HCT116 (cell line): ENCODE measurements at regions not wholly inside any gene's neighbourhood (a gene's known extent, or its start where the extent isn't known, plus 50 kb on each side); places are given as distances from the start of the nearest gene placed in this dataset.

ENCODE experiments used
- CEBPB ChIP-seq: IDR thresholded peaks from 2 replicates; pipeline ENCODE4 v1.6.1; 2012; ENCODE audit warnings: low read depth
- EZH2phosphoT487 ChIP-seq: fragments of 200-600 bp; IDR thresholded peaks from 2 replicates; pipeline ENCODE4 v1.6.1; 2018; ENCODE audit warnings: antibody characterized with exemption, borderline replicate concordance
- POLR2A ChIP-seq: IDR thresholded peaks from 2 replicates; pipeline ENCODE4 v1.7.0; 2011; ENCODE audit warnings: borderline replicate concordance; ENCODE audit not compliant: insufficient read depth, insufficient read length; ENCODE audit errors: extremely low read depth
- POLR2AphosphoS5 ChIP-seq: IDR thresholded peaks from 2 replicates; pipeline ENCODE4 v1.6.1; 2011; ENCODE audit warnings: mild to moderate bottlenecking, low read depth, low read length, moderate library complexity
- RAD21 ChIP-seq: IDR thresholded peaks from 2 replicates; pipeline ENCODE4 v1.6.1; 2012; ENCODE audit warnings: low read depth, mild to moderate bottlenecking
- SP1 ChIP-seq: IDR thresholded peaks from 2 replicates; pipeline ENCODE4 v1.6.1; 2012; ENCODE audit warnings: low read depth
- SRF ChIP-seq: IDR thresholded peaks from 2 replicates; pipeline ENCODE4 v1.6.1; 2012; ENCODE audit warnings: low read depth
- TF ChIP-seq, protein P1 (sequence below): IDR thresholded peaks from 2 replicates; pipeline ENCODE4 v1.6.1; 2012
- TF ChIP-seq, protein P2 (sequence below), 3 experiments: fragments of 200-600 bp in 1 of 3; sonication (generic) in 1 of 3; IDR thresholded peaks in 2 of 3; conservative IDR thresholded peaks in 1 of 3; 2 replicates each; pipeline ENCODE4 v1.5.1; 2012 to 2017; ENCODE audit warnings: low read depth in 2 of 3, low read length in 2 of 3, antibody characterized with exemption in 1 of 3, borderline replicate concordance in 1 of 3, control low read depth in 1 of 3, mild to moderate bottlenecking in 1 of 3, mixed read lengths in 1 of 3, mixed run types in 1 of 3, moderate library complexity in 1 of 3; ENCODE audit not compliant: insufficient read depth in 1 of 3

DNA sequence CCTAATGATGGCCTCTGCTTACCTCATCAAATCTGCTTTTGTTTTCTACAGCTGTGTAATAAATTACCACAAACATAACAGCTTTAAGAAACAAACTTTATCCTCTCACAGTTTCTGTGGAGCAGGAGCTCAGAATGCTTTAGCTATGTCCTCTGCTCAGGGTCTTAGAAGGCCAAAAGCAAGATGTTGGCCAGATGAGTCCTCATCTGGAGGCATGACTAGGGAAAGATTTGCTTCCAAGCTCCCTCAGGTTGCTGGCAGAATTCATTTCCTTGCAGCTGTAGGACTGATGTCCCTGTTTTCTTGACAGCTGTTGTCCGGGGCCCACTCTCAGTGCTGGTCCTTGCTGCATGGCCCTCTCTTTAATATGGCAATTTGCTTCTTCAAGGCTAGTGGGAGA, 116.7 kb upstream of the PDE5A start:
- TF ChIP-seq, protein P1, sequence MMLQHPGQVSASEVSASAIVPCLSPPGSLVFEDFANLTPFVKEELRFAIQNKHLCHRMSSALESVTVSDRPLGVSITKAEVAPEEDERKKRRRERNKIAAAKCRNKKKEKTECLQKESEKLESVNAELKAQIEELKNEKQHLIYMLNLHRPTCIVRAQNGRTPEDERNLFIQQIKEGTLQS, result no peak
- TF ChIP-seq POLR2AphosphoS5 (no peak), SRF (no peak), POLR2A (no peak), RAD21 (no peak), CEBPB (no peak), SP1 (no peak), EZH2phosphoT487 (no peak)
- TF ChIP-seq, protein P2, sequence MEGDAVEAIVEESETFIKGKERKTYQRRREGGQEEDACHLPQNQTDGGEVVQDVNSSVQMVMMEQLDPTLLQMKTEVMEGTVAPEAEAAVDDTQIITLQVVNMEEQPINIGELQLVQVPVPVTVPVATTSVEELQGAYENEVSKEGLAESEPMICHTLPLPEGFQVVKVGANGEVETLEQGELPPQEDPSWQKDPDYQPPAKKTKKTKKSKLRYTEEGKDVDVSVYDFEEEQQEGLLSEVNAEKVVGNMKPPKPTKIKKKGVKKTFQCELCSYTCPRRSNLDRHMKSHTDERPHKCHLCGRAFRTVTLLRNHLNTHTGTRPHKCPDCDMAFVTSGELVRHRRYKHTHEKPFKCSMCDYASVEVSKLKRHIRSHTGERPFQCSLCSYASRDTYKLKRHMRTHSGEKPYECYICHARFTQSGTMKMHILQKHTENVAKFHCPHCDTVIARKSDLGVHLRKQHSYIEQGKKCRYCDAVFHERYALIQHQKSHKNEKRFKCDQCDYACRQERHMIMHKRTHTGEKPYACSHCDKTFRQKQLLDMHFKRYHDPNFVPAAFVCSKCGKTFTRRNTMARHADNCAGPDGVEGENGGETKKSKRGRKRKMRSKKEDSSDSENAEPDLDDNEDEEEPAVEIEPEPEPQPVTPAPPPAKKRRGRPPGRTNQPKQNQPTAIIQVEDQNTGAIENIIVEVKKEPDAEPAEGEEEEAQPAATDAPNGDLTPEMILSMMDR (IDR thresholded peaks at IDR 0.05 in 2 of 3, conservative IDR thresholded peaks at IDR 0.05 in 1 of 3; ENCODE audit: borderline replicate concordance in 1 of 3, insufficient read depth in 1 of 3, low read depth in 2 of 3, low read length in 2 of 3), result no peak
